ENCODE measurements at regions not wholly inside any gene's neighbourhood (a gene's known extent, or its start where the extent isn't known, plus 50 kb on each side); places are given as distances from the start of the nearest gene placed in this dataset.

DNA sequence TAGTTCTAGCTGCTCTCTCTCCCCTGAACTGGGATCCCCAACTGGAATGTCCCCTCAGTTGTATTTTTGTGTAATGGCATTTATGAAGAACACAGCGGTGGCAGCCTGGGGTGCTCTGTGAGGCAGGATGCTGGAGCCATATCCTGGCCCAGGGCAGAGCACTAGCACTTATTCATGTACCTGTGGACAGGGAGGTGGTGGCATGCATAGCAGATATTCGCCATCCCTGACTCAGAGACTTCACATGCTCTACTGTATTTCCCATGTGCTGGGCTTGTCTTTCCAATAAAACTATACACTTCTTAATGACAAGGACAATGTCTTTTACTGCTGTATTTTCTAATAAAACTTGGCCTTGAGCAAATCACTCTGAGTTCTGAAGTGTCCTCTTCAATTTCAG, 125.3 kb downstream of the ADAMTS15 start:
- POLR2A ChIA-PET, result no interaction called here
- no peak overlapping the region for H2AFZ ChIP-seq (ENCODE audit: insufficient read depth, low read depth, low read length, poor library complexity, severe bottlenecking)
- H4K20me1 ChIP-seq (ENCODE audit: control insufficient read depth, insufficient read depth, low read length, poor library complexity, severe bottlenecking), result no peaks in the 10 kb centered on the region
- no peak overlapping the region for H3K9ac ChIP-seq (ENCODE audit: low read length)
- CTCF ChIA-PET, result no interaction called here
- ATAC-seq (ENCODE audit: low read depth) (no peak), DNase-seq (no peak)
- H3K4me3 ChIP-seq (ENCODE audit: control extremely low read depth in 1 of 5, extremely low read depth in 1 of 5, insufficient read depth in 1 of 5, low read depth in 2 of 5, low read length in 4 of 5), result no peak overlapping the region
- Mint-ChIP-seq H3K4me3 (no peak overlapping the region), H3K27ac (no peak overlapping the region), H3K27me3 (peaks cover 8% of the 10 kb centered on the region), H3K9me3 (ENCODE audit: insufficient read depth) (no peaks in the 10 kb centered on the region), H3K4me1 (no peaks in the 10 kb centered on the region)
- H3K4me1 ChIP-seq (ENCODE audit: control insufficient read depth in 2 of 2, insufficient read depth in 2 of 2, low read length in 2 of 2), result no peaks in the 10 kb centered on the region
- H3K36me3 ChIP-seq (replicated peaks in 1 of 2; ENCODE audit: control extremely low read depth in 1 of 2, control insufficient read depth in 1 of 2, extremely low read depth in 1 of 2, insufficient read depth in 2 of 2, low read length in 1 of 2), result no peaks in the 10 kb centered on the region
- no peaks in the 10 kb centered on the region for H3K79me2 ChIP-seq (ENCODE audit: control insufficient read depth, insufficient read depth, low read length)
- H3K4me2 ChIP-seq (replicated peaks; ENCODE audit: low read depth, low read length, poor library complexity, severe bottlenecking), result no peak overlapping the region
- intact Hi-C loops (cut with micrococcal nuclease), result no loop called here
- H3K27ac ChIP-seq (ENCODE audit: low read length in 2 of 2), result no peak overlapping the region
- peaks cover 0 to 4% (median 0%) of the 10 kb centered on the region in 4 experiments for H3K27me3 ChIP-seq (replicated peaks in 1 of 4; ENCODE audit: control extremely low read depth in 1 of 4, control insufficient read depth in 3 of 4, insufficient read depth in 4 of 4, low read length in 3 of 4)
- WGBS (ENCODE audit: insufficient coverage), result 83% methylated on average over 2 of the region's 2 CpGs
- no peak for TF ChIP-seq EZH2 (IDR thresholded peaks at IDR 0.05; ENCODE audit: borderline replicate concordance, insufficient read depth, low read depth, low read length, poor library complexity, severe bottlenecking)
- TF ChIP-seq, protein P1, sequence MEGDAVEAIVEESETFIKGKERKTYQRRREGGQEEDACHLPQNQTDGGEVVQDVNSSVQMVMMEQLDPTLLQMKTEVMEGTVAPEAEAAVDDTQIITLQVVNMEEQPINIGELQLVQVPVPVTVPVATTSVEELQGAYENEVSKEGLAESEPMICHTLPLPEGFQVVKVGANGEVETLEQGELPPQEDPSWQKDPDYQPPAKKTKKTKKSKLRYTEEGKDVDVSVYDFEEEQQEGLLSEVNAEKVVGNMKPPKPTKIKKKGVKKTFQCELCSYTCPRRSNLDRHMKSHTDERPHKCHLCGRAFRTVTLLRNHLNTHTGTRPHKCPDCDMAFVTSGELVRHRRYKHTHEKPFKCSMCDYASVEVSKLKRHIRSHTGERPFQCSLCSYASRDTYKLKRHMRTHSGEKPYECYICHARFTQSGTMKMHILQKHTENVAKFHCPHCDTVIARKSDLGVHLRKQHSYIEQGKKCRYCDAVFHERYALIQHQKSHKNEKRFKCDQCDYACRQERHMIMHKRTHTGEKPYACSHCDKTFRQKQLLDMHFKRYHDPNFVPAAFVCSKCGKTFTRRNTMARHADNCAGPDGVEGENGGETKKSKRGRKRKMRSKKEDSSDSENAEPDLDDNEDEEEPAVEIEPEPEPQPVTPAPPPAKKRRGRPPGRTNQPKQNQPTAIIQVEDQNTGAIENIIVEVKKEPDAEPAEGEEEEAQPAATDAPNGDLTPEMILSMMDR (IDR thresholded peaks at IDR 0.05), result no peak
- H3K9me3 ChIP-seq (ENCODE audit: control extremely low read depth in 1 of 3, control insufficient read depth in 2 of 3, insufficient read depth in 1 of 3, low read length in 2 of 3), result peaks cover 0 to 1% (median 0%) of the 10 kb centered on the region in 3 donors

DNA sequence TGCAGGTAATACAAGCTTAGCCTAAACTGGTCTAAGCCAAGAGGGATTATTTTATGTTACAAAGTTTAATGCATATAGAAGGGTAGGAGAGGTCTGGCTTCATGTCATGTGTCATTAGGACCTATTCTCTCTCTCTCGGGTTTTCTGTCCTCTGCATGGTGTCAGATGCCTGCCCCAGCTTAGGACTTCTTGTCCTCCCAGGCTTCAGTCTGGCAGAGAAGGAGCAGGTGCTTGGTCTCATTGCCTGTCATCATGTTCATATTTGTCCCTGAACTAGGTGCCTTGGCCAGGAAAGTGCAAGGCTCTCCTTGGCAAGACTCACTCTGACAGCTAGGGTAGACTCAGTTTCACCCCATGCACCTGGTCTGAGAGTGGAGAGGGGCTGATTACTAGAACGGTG, 126.3 kb downstream of the ADAMTS15 start:
- 86% methylated on average over 2 of the region's 2 CpGs for WGBS (ENCODE audit: insufficient coverage)
- no peaks in the 10 kb centered on the region for H3K36me3 ChIP-seq (replicated peaks in 1 of 2; ENCODE audit: control extremely low read depth in 1 of 2, control insufficient read depth in 1 of 2, extremely low read depth in 1 of 2, insufficient read depth in 2 of 2, low read length in 1 of 2)
- intact Hi-C loops (cut with micrococcal nuclease), result no loop called here
- Mint-ChIP-seq H3K27ac (no peak overlapping the region), H3K27me3 (peaks cover 8% of the 10 kb centered on the region), H3K9me3 (ENCODE audit: insufficient read depth) (no peaks in the 10 kb centered on the region), H3K4me1 (no peaks in the 10 kb centered on the region), H3K4me3 (no peak overlapping the region)
- no peak overlapping the region for H3K4me2 ChIP-seq (replicated peaks; ENCODE audit: low read depth, low read length, poor library complexity, severe bottlenecking)
- ATAC-seq (ENCODE audit: low read depth) (no peak), DNase-seq (no peak)
- peaks cover 0 to 4% (median 0%) of the 10 kb centered on the region in 4 experiments for H3K27me3 ChIP-seq (replicated peaks in 1 of 4; ENCODE audit: control extremely low read depth in 1 of 4, control insufficient read depth in 3 of 4, insufficient read depth in 4 of 4, low read length in 3 of 4)
- H3K9me3 ChIP-seq (ENCODE audit: control extremely low read depth in 1 of 3, control insufficient read depth in 2 of 3, insufficient read depth in 1 of 3, low read length in 2 of 3), result peaks cover 0 to 4% (median 0%) of the 10 kb centered on the region in 3 donors
- no peak overlapping the region for H3K27ac ChIP-seq (ENCODE audit: low read length in 2 of 2)
- H3K9ac ChIP-seq (ENCODE audit: low read length), result no peak overlapping the region
- TF ChIP-seq, protein P1 (IDR thresholded peaks at IDR 0.05), result no peak
- TF ChIP-seq EZH2 (IDR thresholded peaks at IDR 0.05; ENCODE audit: borderline replicate concordance, insufficient read depth, low read depth, low read length, poor library complexity, severe bottlenecking), result no peak
- POLR2A ChIA-PET, result no interaction called here
- H4K20me1 ChIP-seq (ENCODE audit: control insufficient read depth, insufficient read depth, low read length, poor library complexity, severe bottlenecking), result no peaks in the 10 kb centered on the region
- H3K4me3 ChIP-seq (ENCODE audit: control extremely low read depth in 1 of 5, extremely low read depth in 1 of 5, insufficient read depth in 1 of 5, low read depth in 2 of 5, low read length in 4 of 5), result no peak overlapping the region
- no peaks in the 10 kb centered on the region for H3K79me2 ChIP-seq (ENCODE audit: control insufficient read depth, insufficient read depth, low read length)
- H2AFZ ChIP-seq (ENCODE audit: insufficient read depth, low read depth, low read length, poor library complexity, severe bottlenecking), result no peak overlapping the region
- CTCF ChIA-PET, result no interaction called here
- no peaks in the 10 kb centered on the region for H3K4me1 ChIP-seq (ENCODE audit: control insufficient read depth in 2 of 2, insufficient read depth in 2 of 2, low read length in 2 of 2)

Measured in B cell (primary cell).